ENCODE measurements at regions not wholly inside any gene's neighbourhood (a gene's known extent, or its start where the extent isn't known, plus 50 kb on each side); places are given as distances from the start of the nearest gene placed in this dataset.
A peak's percentile ranks its signal among the peaks of the same experiment; 100 is the strongest.

DNA sequence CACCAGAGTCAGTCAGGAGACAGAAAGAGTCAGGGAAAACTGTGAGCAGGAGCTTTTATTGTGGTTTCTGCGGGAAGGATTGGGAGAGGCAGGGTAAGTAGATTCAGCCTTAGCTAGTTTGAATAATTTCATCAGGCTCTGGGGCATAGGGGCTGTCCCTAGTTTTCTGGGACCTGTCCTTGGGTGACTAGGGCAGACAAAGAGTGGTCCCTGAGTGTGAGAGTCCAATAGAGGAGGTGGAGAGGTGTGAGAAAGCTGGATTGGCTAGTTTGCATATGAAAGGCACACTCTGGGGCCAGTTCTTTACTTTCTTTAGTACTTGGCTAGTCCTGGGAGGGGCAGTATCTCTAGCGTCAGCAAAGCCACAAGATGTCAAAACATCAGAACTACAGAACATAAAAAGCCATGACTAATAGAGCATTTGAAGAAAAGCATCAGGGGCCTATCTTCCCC is 255.6 kb downstream of the HS3ST3A1 start:
- ATAC-seq (peak; percentile 27 to 71), DNase-seq (ENCODE audit: low spot score in 2 of 2) (no peak)
- Mint-ChIP-seq H3K36me3 (peaks cover 5 to 17% of the 10 kb centered on the region in 2 donors), H3K9me3 (peaks cover 13 to 31% of the 10 kb centered on the region in 2 donors), H3K27ac (peak overlapping the region in 1 of 2 donors; percentile 50)

- no peaks in the 10 kb centered on the region for H3K9me3 Mint-ChIP-seq
- DNase-seq (ENCODE audit: low spot score in 2 of 2) (no peak), ATAC-seq (no peak)
- H3K36me3 Mint-ChIP-seq = peaks cover 0 to 4% of the 10 kb centered on the region in 2 donors
- H3K27ac Mint-ChIP-seq = no peak overlapping the region
Measured at GRCh38 chr17:13338421-13338820, 263.3 kb downstream of the HS3ST3A1 start.

DNA sequence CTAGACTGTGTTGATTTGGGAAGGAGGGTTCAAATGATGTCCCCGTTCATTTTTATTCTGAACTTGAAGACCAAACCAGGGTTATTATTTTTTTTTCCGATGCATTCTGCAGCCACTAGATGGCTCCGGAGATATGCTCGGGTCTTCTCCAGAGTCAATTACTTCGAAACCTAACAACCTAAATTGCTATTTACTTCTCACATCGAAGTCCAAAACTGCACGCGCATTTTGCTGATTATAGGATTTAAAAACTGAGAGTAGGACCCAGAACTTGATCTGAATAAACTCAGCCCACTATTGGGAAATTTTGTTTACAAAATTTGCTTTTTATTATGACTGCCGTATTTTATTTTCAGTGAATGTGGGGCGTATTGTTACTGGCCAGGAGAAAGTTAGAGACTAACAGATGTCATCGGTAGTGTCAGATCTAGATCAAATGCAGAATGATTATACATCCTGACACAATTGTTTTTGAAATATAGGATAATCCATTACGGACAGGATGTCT is 263.8 kb downstream of the HS3ST3A1 start:
- no peak for ATAC-seq
- no peaks in the 10 kb centered on the region for H3K9me3 Mint-ChIP-seq
- H3K36me3 Mint-ChIP-seq = peaks cover 0 to 4% of the 10 kb centered on the region in 2 donors
- no peak for DNase-seq (ENCODE audit: low spot score in 2 of 2)
- no peak overlapping the region for H3K27ac Mint-ChIP-seq

DNA sequence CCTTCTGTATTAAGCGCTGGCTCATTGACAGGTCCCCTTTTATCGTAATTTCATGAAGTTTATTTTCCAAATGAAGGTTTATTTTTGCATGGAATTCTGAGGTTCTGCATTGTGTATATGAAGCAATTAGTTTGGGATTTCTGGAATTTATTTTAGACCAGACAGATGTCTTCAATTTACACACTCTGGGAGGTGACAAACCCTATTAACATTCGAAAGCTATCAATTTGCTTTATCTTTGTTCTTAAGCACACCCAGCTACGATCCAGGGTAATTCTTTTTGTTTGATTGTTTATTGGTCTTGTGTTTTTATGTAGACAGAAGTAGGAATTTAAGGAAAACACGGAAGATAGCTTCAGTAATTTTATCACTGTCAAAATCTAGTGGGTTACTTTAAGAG is 264.6 kb downstream of the HS3ST3A1 start:
- H3K27ac Mint-ChIP-seq = no peak overlapping the region
- ATAC-seq = no peak

DNA sequence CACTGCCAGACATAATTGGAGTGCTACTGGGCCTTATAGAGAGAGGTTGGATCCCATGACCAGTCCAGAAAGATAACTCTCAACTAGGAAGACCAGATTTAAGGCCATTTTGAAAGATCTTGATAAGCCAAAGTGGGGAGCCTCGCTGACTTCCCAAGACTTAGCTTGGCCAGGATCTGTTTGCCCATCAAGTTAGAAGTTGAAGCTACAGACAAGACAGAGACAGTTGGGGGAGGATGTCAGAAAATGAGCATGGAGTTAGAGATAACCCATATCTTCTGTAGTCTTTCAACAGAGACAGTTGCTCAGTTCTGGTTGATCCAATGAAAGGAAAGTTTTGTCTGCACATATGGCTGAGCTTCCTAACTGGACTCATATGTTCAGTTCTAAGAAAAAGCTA is 267.4 kb downstream of the HS3ST3A1 start:
- DNase-seq (ENCODE audit: low spot score in 2 of 2) (no peak), ATAC-seq (no peak)
- no peaks in the 10 kb centered on the region for H3K36me3 Mint-ChIP-seq
- H3K27ac Mint-ChIP-seq = no peak overlapping the region
- no peaks in the 10 kb centered on the region for H3K9me3 Mint-ChIP-seq

More for the DNA sequence above, 264.6 kb downstream of the HS3ST3A1 start:
- H3K9me3 Mint-ChIP-seq = no peaks in the 10 kb centered on the region
- peaks cover 0 to 4% of the 10 kb centered on the region in 2 donors for H3K36me3 Mint-ChIP-seq
- DNase-seq (ENCODE audit: low spot score in 2 of 2) = no peak

DNA sequence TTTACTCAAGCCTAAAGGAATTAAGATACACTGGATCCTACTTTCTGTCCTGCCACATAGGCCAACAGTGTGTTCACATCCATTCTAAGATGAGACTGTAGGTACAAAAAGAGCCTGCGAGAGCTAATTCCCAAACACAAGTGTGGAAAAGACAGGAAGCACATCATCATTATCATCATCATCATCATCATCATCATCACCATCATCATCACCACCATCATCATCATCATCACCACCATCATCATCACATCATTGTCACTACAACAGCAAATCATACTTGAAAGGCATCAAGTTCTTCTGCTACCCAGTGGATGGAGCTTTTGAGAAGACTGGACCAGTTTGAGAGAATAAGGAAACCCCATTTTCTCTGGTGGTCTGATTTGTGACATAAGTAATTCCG is 268.1 kb downstream of the HS3ST3A1 start:
- no peak for ATAC-seq
- no peak overlapping the region for H3K27ac Mint-ChIP-seq
- no peaks in the 10 kb centered on the region for H3K9me3 Mint-ChIP-seq
- H3K36me3 Mint-ChIP-seq = no peaks in the 10 kb centered on the region
- no peak for DNase-seq (ENCODE audit: low spot score in 2 of 2)

- Mint-ChIP-seq H3K9me3 (no peaks in the 10 kb centered on the region), H3K36me3 (no peaks in the 10 kb centered on the region), H3K27ac (no peak overlapping the region)
- ATAC-seq = no peak
- DNase-seq (ENCODE audit: low spot score in 2 of 2) = no peak
Measured at GRCh38 chr17:13332207-13332606, 269.5 kb downstream of the HS3ST3A1 start.

GRCh38 chr17:13329421-13329820 is 272.3 kb downstream of the HS3ST3A1 start:
- H3K9me3 Mint-ChIP-seq = no peaks in the 10 kb centered on the region
- ATAC-seq (no peak), DNase-seq (ENCODE audit: low spot score in 2 of 2) (no peak)
- no peak overlapping the region for H3K27ac Mint-ChIP-seq
- no peaks in the 10 kb centered on the region for H3K36me3 Mint-ChIP-seq

GRCh38 chr17:13323990-13324389 is 277.7 kb downstream of the HS3ST3A1 start:
- ATAC-seq (no peak), DNase-seq (ENCODE audit: low spot score in 2 of 2) (no peak)
- no peak overlapping the region for H3K27ac Mint-ChIP-seq
- no peaks in the 10 kb centered on the region for H3K9me3 Mint-ChIP-seq
- no peaks in the 10 kb centered on the region for H3K36me3 Mint-ChIP-seq

- Mint-ChIP-seq H3K36me3 (no peaks in the 10 kb centered on the region), H3K27ac (no peak overlapping the region), H3K9me3 (no peaks in the 10 kb centered on the region)
- no peak for DNase-seq (ENCODE audit: low spot score in 2 of 2)
- ATAC-seq = no peak
Measured at GRCh38 chr17:13321951-13322701, 279.6 kb downstream of the HS3ST3A1 start.

GRCh38 chr17:13320046-13320785 is 281.5 kb downstream of the HS3ST3A1 start:
- H3K9me3 Mint-ChIP-seq = no peaks in the 10 kb centered on the region
- no peak for DNase-seq (ENCODE audit: low spot score in 2 of 2)
- H3K27ac Mint-ChIP-seq = no peak overlapping the region
- no peaks in the 10 kb centered on the region for H3K36me3 Mint-ChIP-seq
- ATAC-seq = no peak

DNA sequence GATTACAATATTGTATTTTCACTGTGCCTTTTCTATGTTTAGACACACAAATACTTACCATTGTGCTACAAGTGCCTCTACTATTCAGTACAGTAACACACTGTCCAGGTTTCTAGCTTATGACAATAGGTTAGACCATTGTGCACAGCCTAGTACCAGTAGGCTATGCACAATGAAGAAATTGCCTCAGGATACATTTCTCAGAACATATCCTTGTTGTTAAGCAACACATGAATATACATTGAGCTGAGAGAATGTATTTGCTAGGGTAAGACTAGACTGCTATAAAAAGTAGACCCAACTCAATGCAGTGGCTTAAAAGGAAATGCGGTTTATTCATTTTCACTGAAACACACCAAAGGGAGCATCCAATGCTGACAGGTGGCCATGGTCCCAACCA is 285.1 kb downstream of the HS3ST3A1 start:
- no peak for ATAC-seq
- Mint-ChIP-seq H3K36me3 (no peaks in the 10 kb centered on the region), H3K27ac (no peak overlapping the region)

DNA sequence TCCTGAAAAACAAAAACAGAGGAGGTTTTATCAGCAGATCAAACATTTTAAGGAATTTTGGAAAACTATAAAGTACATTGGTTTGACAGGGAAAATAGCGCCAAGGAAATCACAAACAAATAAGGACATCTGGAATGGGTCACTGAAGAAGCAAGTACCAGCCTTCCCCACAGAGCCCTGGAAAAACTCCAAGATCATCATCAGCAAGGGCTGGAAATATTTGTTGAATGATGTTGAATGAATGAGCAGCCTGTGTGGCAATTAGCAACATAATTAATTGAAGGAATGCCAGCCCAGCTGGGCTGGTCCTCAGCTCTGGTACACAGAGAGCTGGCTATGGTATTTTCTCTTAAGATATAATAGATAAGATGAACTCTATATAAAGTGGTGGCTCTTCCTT is 290.4 kb downstream of the HS3ST3A1 start:
- DNase-seq (ENCODE audit: low spot score in 2 of 2) = no peak
- Mint-ChIP-seq H3K9me3 (peaks cover 9 to 15% of the 10 kb centered on the region in 2 donors), H3K36me3 (no peaks in the 10 kb centered on the region), H3K27ac (no peak overlapping the region)
- no peak for ATAC-seq

More for the DNA sequence above, 285.1 kb downstream of the HS3ST3A1 start:
- DNase-seq (ENCODE audit: low spot score in 2 of 2) = no peak
- no peaks in the 10 kb centered on the region for H3K9me3 Mint-ChIP-seq

DNA sequence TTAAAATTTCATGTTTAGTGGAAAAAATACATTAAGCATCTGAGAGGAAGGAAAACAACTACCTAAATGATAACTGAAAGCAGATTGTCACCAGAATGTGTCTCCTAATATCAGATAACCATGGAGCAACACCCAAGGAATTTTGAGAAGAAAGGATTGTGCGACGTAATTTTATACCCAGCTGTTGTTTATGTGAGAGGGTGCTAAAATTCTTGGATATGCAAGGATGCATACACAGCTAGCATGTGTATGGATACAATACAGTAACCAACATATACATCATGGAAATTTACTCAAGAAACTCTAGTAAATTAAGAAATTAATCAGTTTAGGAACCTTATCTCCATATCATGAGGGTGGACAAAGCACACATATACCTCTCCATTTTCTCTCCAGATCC is 290.9 kb downstream of the HS3ST3A1 start:
- Mint-ChIP-seq H3K9me3 (peaks cover 9 to 15% of the 10 kb centered on the region in 2 donors), H3K27ac (no peak overlapping the region), H3K36me3 (no peaks in the 10 kb centered on the region)
- ATAC-seq (no peak), DNase-seq (ENCODE audit: low spot score in 2 of 2) (no peak)

GRCh38 chr17:13306310-13306962 is 288.6 kb upstream of the ELAC2 start:
- H3K36me3 Mint-ChIP-seq = no peaks in the 10 kb centered on the region
- peak in 1 of 2 donors; percentile 61 for ATAC-seq
- H3K27ac Mint-ChIP-seq = no peak overlapping the region
- H3K9me3 Mint-ChIP-seq = peaks cover 9 to 15% of the 10 kb centered on the region in 2 donors
- peak in 1 of 2 donors; percentile 20 for DNase-seq (ENCODE audit: low spot score in 2 of 2)

DNA sequence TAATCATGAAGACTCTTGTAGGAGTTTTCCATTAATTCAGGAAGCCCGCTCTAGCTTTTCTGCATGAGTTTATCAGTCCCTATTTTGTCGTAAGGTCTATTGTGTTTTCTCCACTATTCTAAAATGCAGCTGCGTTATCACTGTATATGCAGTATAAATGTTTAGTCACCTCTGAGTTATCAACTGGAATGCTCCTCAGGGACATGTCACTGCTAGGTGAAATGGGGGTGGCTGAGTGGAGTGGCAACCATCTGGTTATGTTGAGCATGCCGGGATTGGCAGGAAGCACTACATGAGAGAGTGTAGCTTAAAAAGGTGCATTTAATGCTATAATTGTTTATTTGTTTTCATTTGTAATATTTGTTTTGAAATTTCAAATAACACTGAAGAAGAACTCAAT is 285.2 kb upstream of the ELAC2 start:
- Mint-ChIP-seq H3K9me3 (peaks cover 0 to 4% of the 10 kb centered on the region in 2 donors), H3K27ac (no peak overlapping the region), H3K36me3 (no peaks in the 10 kb centered on the region)
- ATAC-seq (no peak), DNase-seq (ENCODE audit: low spot score in 2 of 2) (no peak)

- DNase-seq (ENCODE audit: low spot score in 2 of 2) (no peak), ATAC-seq (no peak)
- H3K27ac Mint-ChIP-seq = no peak overlapping the region
- peaks cover 0 to 4% of the 10 kb centered on the region in 2 donors for H3K9me3 Mint-ChIP-seq
- no peaks in the 10 kb centered on the region for H3K36me3 Mint-ChIP-seq
Measured at GRCh38 chr17:13302419-13302818, 284.6 kb upstream of the ELAC2 start.

Measured in activated naive CD4-positive, alpha-beta T cell treated with anti-CD3 and anti-CD28 coated beads, Interleukin-2, amount 50 U/mL, for 72 hours (primary cell).